Mucosa of descending colon (tissue), 3 donors: ENCODE measurements at regions not wholly inside any gene's neighbourhood (a gene's known extent, or its start where the extent isn't known, plus 50 kb on each side); places are given as distances from the start of the nearest gene placed in this dataset.

Experiments used
- ATAC-seq: fragments of 200-7000 bp; cut with Tn5 transposase; one replicate; pipeline ENCODE4 v1.9.1; 2020; ENCODE audit warnings: mild to moderate bottlenecking, moderate library complexity
- DNase-seq, 3 donors: peaks; one replicate each; pipeline ENCODE4 v3.0.0-alpha.2; 2020
- H3K36me3 ChIP-seq: fragments of 200-600 bp; one replicate; pipeline ENCODE4 v1.8.0; 2021; ENCODE audit warnings: low read depth, mild to moderate bottlenecking
- H3K4me1 ChIP-seq: fragments of 200-600 bp; one replicate; pipeline ENCODE4 v1.8.0; 2021; ENCODE audit warnings: low read depth, mild to moderate bottlenecking
- H3K4me3 ChIP-seq: fragments of 200-600 bp; one replicate; pipeline ENCODE4 v1.8.0; 2021; ENCODE audit warnings: mild to moderate bottlenecking
- H3K9me3 ChIP-seq: fragments of 200-600 bp; one replicate; pipeline ENCODE4 v1.8.0; 2021; ENCODE audit warnings: mild to moderate bottlenecking
- intact Hi-C, 2 donors: fragments of 100-400 bp; cut with DNase I in 1 of 2; cut with micrococcal nuclease in 1 of 2; formaldehyde crosslinking; loops; one replicate each; pipeline versions ENCODE4 v1.11.0 to v1.11.1; 2022; cut with DNase I, micrococcal nuclease
- TF ChIP-seq, protein P1 (sequence below): fragments of 200-600 bp; IDR thresholded peaks from one replicate; pipeline ENCODE4 v1.8.0; 2022; ENCODE audit warnings: antibody characterized with exemption, mild to moderate bottlenecking
- donor health status: DM: no; HTN: no; CAD: no; lungs with moderate emphysema.
- donor health status: DM: no; HTN: no; CAD: no.
- donor health status: DM: no; HTN: yes; CAD: no.

DNA sequence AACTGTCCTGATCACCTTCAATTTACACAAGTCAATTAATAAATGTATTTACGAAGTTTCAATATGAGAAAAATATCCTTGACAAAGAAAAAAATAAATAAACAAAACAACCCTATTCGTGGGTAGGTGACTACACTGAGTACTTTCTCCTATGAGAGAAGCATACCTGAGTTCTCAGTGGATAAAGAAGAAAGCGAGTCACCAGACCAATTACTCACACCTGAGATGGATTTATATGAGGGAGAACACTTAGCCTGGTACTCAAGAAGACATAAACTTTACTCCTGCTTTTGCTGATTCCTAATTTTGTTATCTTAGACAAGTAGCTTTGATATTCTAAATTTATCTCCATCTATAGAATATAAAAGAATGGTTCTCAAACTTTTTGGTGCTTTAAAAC lies 735.2 kb upstream of the ANO3 start:
- TF ChIP-seq, protein P1, sequence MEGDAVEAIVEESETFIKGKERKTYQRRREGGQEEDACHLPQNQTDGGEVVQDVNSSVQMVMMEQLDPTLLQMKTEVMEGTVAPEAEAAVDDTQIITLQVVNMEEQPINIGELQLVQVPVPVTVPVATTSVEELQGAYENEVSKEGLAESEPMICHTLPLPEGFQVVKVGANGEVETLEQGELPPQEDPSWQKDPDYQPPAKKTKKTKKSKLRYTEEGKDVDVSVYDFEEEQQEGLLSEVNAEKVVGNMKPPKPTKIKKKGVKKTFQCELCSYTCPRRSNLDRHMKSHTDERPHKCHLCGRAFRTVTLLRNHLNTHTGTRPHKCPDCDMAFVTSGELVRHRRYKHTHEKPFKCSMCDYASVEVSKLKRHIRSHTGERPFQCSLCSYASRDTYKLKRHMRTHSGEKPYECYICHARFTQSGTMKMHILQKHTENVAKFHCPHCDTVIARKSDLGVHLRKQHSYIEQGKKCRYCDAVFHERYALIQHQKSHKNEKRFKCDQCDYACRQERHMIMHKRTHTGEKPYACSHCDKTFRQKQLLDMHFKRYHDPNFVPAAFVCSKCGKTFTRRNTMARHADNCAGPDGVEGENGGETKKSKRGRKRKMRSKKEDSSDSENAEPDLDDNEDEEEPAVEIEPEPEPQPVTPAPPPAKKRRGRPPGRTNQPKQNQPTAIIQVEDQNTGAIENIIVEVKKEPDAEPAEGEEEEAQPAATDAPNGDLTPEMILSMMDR: no peak
- intact Hi-C loops: no loop called here

DNA sequence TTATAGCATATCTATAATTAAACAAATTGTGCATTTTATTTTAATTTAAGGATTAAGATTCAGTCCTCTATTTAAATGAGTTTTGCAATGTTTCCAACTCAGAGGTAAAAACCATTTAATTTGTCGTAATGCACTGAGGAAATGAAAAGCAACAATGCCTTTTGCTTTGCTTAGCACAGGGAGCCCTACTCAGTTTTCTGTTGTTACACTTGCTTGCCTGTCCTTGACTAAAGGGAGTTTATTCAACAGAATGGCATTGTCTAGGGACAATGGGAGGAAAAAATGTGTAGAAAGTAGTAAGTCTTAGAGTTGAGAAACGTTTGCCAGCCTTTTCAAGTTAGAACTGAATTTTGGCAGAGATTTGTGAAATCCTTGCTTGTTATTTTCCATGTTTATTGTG lies 734.2 kb upstream of the ANO3 start:
- ATAC-seq (no peak), DNase-seq (no peak)
- intact Hi-C loops: no loop called here
- H3K4me1 ChIP-seq: no peaks in the 10 kb centered on the region
- H3K36me3 ChIP-seq: no peaks in the 10 kb centered on the region
- H3K9me3 ChIP-seq: no peaks in the 10 kb centered on the region
- TF ChIP-seq, protein P1: no peak
- H3K4me3 ChIP-seq: no peak overlapping the region

More for the DNA sequence above, 735.2 kb upstream of the ANO3 start:
- H3K9me3 ChIP-seq: no peaks in the 10 kb centered on the region
- DNase-seq: no peak
- ATAC-seq: no peak
- no peaks in the 10 kb centered on the region for H3K4me1 ChIP-seq
- no peaks in the 10 kb centered on the region for H3K36me3 ChIP-seq
- H3K4me3 ChIP-seq: no peak overlapping the region

DNA sequence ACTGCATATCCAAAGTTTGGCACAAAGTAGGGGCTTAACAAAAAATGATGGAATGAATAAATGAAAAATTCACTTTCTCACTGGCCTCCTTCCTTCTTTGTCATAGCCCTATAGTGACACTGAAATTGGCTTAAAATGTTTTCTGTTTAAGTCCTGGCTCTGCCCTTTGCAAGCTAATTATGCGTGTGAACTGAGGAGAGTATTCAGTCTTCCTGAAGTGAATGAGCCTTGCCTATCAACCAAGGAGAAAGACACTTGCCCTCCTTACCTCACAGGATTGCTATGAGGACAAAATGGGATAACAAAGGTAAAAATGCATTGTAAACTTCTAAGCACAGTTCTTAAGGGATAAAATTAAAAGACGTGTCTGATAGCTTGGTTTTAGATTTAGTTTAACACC lies 729.8 kb upstream of the ANO3 start:
- intact Hi-C loops: no loop called here
- Histone ChIP-seq H3K4me1 (no peaks in the 10 kb centered on the region), H3K9me3 (no peaks in the 10 kb centered on the region), H3K4me3 (no peak overlapping the region), H3K36me3 (no peaks in the 10 kb centered on the region)
- DNase-seq (no peak), ATAC-seq (no peak)
- TF ChIP-seq, protein P1: no peak

DNA sequence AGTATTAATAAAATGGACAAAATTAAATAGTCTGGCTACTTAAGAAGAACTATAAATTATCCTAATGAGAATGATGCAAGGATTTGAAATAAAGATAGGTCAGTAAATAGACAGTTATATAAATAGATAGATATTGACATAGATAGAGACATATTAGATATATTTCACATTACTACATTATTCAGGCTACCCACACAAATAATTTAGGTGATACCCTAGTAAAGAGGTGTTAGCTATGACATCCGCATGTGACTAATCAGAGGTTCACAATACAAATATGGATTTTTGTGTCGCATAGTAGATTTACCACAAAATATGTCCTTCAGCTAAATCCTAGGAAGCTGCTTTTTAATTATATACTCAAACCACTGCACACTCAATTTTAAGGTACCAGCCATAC lies 729.0 kb upstream of the ANO3 start:
- ATAC-seq (no peak), DNase-seq (no peak)
- TF ChIP-seq, protein P1: no peak
- intact Hi-C loops: no loop called here
- H3K36me3 ChIP-seq: no peaks in the 10 kb centered on the region
- peaks cover 1% of the 10 kb centered on the region for H3K9me3 ChIP-seq
- H3K4me3 ChIP-seq: no peak overlapping the region
- no peaks in the 10 kb centered on the region for H3K4me1 ChIP-seq

DNA sequence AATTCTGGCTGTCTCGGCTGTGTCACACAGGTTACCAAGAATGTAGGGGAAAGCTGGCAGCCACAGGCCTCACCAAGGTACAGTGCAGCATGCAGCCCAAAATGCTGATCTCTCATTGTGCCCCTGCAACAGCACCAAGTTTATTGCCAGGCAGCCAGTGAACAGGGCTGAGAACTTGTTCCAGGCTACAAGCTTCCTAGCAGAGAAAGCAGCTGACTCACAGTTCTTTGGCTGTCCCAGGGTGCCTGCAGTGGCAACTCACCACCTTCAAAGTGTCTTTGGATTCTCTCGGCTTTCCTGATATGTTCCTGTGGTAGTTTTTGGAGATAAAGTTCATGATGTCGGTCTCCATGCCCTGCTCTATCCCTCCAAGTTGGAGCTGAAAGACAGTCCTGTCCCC lies 719.1 kb upstream of the ANO3 start:
- Histone ChIP-seq H3K9me3 (peaks cover 2% of the 10 kb centered on the region), H3K36me3 (no peaks in the 10 kb centered on the region), H3K4me1 (no peaks in the 10 kb centered on the region), H3K4me3 (no peak overlapping the region)
- DNase-seq: no peak
- intact Hi-C loops: no loop called here
- TF ChIP-seq, protein P1: no peak
- ATAC-seq: no peak

DNA sequence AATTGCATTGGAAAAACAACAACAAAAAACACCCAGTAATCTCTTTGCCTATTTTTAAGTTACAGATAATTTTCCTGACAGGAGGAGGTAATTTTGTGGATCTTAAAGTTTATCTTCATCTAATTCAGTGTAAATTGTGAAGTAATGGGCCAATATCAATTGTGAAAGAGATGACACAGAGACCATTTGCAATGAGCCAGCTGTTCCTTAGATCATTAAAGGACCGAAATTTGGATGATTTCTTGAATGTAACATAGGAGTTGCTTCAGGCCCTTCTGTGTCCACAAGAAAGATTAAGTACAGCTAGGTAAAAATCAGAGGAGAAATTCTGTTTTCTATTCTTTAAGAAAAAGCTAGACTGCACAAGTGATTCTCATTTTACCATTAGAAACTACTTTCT lies 718.5 kb upstream of the ANO3 start:
- DNase-seq (no peak), ATAC-seq (no peak)
- Histone ChIP-seq H3K36me3 (no peaks in the 10 kb centered on the region), H3K4me3 (no peak overlapping the region), H3K4me1 (no peaks in the 10 kb centered on the region), H3K9me3 (no peaks in the 10 kb centered on the region)
- intact Hi-C loops: no loop called here
- TF ChIP-seq, protein P1: no peak
